GM12874 (cell line): ENCODE measurements at regions not wholly inside any gene's neighbourhood (a gene's known extent, or its start where the extent isn't known, plus 50 kb on each side); places are given as distances from the start of the nearest gene placed in this dataset.

Source experiments
- TF ChIP-seq, protein P1 (sequence below): IDR thresholded peaks from 2 replicates; pipeline ENCODE4 v1.5.1; 2011; ENCODE audit warnings: low read depth, mild to moderate bottlenecking, control low read depth, low read length, moderate library complexity; ENCODE audit not compliant: insufficient read depth

DNA sequence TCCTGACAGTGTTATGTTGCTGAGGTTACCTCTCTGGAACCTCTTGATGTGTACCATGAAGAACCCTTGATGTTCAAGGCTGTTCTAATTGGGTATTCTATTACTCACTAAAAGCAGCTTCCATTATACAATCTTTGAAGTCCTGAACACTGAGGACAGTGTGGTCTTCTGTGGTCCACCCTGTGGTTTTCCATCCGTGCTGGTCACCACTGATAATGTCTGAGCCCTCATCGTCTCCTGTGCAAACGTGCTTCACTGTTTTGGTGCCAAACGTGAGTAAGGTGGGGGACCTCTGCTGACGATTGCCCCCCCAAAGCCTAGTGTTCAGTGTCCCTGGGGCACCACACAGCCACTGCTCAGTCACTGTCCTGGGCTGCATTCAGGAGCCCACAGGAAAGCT lies 259.7 kb upstream of the ANKRD55 start:
- TF ChIP-seq, protein P1, sequence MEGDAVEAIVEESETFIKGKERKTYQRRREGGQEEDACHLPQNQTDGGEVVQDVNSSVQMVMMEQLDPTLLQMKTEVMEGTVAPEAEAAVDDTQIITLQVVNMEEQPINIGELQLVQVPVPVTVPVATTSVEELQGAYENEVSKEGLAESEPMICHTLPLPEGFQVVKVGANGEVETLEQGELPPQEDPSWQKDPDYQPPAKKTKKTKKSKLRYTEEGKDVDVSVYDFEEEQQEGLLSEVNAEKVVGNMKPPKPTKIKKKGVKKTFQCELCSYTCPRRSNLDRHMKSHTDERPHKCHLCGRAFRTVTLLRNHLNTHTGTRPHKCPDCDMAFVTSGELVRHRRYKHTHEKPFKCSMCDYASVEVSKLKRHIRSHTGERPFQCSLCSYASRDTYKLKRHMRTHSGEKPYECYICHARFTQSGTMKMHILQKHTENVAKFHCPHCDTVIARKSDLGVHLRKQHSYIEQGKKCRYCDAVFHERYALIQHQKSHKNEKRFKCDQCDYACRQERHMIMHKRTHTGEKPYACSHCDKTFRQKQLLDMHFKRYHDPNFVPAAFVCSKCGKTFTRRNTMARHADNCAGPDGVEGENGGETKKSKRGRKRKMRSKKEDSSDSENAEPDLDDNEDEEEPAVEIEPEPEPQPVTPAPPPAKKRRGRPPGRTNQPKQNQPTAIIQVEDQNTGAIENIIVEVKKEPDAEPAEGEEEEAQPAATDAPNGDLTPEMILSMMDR, result no peak

DNA sequence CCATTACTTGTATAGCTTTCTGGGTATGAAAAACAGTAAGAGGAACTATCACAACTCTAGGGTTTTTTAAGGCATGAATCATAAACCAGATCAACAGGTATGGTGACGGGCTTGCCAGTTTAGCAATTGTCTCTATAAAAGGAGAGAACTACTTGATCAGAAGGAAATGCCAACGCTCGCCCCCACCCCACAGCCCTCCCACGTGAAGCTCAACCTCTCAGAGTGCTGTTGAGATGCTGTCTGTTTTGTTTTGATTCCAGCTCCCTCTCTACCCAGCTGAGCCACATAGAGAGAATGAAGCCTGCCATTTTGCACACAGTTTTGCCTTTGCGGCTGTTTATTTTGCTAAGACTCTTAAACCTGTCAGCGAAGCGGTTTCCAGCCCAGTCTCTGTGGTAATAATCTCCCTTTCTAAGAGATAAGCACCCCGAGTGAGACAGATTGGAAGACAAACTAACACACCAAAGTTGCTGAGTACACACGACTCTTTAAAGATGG lies 257.9 kb upstream of the ANKRD55 start:
- TF ChIP-seq, protein P1, result no peak

DNA sequence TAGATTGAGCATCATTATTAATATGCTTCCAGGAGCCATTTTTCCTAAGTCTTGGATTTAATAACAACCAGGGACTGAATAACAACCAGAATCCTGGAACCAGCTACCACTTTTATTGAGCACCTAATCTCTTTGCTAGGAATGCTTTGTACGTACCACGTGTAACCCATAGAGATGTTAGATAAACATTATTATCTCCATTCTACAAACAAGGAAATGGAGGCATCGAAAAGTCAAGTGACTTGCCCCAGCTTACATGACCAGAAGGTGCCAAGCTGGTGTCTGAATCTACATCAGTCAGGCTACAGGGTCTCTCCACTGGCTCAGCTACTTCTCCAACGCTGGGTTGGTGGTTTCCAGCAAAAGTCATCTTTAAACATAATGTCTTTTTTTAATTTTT lies 256.1 kb upstream of the ANKRD55 start:
- TF ChIP-seq, protein P1, result no peak

DNA sequence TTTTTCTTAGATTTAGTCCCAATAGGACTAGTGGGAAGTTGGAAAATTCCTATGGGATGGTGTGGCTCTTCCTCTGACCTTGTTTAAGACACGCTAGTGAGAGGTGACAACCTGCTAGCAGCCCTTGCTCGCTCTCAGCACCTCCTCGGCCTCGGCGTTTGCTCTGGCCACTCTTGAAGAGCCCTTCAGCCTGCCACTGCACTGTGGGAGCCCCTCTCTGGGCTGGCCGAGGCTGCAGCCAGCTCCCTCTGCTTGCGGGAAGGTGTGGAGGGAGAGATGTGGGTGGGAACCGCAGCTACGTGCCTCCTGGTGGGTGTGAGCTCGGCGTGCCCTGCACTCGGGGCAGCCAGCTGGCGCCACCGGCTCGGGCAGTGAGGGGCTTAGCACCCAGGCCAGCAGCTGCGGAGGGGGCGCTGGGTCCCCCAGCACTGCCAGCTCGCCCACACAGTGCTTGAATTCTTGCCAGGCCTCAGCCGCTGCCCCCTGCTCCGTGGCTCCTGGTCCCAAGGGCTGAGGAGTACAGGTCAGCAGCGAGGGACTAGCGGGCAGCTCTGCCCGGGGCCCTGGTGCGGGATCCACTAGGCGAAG lies 254.5 kb upstream of the ANKRD55 start:
- TF ChIP-seq, protein P1, result no peak

DNA sequence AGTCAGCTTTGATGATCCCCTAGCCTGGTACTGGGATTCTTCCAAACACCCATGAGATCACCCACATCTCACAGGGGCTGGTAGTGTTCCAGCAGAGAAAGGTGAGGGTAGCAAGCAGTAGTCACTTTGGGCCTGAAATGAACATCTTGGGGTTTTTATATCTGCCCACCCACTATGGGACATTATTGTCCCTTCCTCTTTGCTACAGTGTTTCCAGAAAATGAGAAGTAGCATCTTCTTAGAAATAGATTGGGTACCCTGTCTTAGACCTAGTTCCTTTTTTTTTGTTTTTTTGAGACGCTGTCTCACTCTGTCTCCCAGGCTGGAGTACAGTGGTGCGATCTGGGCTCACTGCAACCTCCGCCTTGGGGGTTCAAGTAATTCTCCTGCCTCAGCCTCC lies 249.2 kb upstream of the ANKRD55 start:
- TF ChIP-seq, protein P1, result no peak

DNA sequence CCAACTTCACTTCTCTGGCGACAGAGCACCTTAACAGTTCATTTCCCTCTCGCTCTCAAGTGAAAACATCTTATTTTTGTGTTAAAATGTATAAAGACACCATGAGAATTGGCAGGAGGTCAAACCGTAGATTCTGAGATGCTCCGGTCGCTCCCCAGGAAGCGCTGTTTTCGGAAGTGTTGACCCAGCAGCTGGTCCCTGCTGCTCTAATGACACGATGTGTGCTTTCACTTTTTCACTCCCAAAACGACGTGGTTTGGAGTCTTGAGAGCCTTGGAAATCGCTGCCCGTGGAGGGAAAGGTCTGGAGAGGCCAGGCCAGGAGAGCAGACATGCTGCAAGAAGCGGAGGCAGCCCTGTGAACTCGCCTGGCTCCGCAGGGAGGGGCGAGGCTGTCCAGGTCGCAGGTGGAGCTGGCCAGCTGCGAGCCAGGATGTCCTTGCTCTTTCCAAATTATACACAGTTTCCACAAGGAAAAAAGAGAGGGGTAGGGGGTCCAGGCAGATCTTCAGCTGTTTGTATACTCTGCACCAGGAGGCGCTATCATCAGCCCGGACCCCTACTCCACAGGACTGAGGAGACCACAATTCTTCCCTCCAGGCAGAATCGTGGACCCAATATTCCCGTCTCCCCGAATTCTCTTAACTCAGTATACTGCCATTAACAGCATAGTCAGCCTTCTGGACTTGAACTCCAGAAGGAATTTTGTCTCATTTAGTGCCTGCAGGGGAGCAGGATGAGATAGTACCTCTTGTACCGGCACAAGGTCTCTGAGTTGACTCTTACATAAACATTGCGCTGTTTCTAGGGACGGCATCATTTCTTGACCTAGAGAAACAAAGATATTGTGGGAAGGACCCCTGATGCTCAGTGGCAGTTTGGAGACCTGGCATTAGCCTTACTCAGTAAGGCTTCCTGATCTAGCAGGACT lies 248.6 kb upstream of the ANKRD55 start:
- TF ChIP-seq, protein P1, result peak; percentile 42

DNA sequence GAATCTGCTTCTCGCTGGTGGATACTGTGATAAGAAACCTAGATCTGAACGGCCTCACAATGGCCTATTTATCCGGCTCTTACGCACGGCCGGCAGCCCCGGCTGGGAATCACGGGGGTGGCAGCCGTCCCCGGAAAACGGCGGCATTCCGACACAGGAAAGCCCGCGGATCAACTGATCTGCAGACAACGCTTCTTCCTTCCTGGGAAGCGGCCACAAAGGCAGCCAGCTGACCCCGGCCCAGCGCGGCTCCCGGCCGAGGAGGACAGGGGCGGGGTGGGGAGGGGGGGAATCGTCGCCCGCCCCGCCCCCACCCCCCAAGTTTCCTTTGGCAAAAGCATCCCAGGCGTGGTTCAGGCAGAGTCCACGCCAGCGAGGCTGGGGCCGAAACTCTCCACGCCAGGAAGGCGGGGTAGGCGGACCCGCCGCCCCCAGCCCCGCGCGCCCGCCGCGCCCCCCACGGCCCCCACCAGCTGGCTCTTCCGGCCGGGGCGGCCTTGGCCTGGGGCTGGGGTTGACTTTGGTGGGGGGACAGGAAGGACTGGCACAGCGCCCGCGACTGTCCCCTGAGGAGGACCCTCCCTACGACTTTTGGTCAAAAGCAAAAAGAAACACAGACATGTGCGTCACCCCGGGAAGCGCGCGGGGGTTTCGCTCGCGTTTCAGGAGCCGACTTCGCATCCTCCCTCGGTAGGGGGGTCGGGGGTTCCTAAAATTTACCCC lies 247.7 kb upstream of the ANKRD55 start:
- TF ChIP-seq, protein P1, result no peak
